ENCODE measurements at regions not wholly inside any gene's neighbourhood (a gene's known extent, or its start where the extent isn't known, plus 50 kb on each side); places are given as distances from the start of the nearest gene placed in this dataset.

DNA sequence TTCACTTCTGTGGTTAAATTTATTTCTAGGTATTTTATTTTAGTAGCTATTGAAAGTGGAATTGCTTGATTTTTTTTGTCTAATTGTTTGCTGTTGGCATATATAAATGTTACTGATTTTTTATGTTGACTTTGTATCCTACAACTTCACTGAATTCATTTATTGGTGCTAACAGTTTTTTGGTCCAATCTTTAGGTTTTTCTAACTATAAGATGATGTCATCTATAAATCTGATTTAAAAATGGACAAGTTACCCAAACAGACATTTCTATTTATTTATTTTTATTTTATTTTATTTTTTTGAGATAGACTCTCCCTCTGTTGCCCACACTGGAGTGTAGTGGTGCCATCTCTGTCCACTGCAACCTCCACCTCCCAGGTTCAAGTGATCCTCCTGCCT lies 162.3 kb downstream of the COX7C start:
- DNase-seq (ENCODE audit: low read depth), result no peak

DNA sequence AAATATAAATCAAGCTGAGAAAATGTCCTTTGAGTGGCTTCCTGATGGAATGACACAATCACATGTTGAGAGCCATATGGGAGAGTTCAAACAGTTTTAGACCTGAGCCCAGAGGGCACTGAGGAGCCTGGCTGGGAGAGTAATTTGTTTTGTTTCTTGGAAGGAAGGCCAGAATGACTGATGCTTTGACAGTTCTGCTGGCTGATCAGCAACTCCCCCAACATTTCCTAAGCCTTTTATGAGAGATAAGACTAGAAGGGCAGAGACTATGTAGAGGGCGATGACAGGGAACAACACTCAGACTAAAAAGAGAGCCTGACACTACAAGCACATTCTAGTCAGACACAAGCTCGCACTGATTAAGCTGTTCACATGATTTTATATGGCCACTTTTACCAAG lies 169.2 kb downstream of the COX7C start:
- DNase-seq (ENCODE audit: low read depth), result no peak

DNA sequence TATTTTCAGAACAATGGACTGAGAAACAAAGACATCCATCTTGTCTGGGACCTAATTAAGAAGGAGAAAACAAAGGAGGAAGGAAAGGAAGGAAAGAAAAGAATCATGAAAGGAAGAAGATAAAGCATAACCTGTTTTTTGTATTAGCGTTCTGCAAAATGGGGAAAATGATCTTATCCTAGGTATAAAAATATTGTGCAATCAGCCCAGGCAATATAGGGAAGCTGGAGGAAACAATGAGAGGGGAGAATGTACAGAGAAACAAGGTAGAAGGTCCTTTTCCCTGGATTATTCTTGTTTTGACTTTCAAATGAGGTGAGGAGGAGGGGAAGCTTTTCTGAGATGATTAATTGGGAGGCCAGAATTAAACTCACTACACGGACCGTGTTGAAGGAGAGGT lies 177.9 kb downstream of the COX7C start:
- DNase-seq (ENCODE audit: low read depth), result no peak

DNA sequence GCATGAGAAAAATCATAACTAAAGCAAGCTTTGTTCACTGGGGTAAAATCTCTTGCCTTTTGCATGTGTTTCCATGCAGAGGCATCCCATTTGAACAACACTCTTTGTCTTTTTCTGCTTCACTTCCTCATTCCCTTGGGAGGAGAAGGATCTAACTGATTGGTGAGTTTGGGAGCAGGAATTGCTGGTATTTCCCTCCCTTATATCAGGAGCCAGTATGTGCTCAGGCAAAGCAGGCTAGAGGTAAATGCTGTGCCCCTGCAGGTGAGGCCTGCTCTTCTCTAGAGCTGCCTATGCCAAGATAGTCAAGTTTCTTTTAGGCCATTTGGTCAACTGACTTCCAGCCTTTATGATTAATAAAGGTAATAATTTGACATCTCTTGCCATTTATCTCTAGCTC lies 179.9 kb downstream of the COX7C start:
- DNase-seq (ENCODE audit: low read depth), result no peak

DNA sequence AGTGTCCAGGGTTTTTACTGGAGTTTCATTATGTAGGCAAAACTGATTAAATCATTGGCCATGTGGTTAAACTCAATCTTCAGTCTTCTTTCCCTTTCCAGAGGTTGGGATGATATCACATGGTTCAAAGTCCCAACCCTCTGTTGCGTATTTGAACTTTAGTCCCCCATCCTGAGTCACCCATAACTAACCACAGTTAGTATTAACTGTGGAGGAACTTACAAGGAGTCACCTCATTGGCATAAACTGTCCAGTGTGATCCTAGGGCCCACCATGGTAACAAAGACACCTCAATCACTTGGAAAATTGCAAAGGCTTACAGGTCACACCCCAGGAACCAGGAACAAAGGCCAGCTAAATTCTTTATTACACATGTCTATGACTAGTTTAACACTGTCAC lies 188.5 kb downstream of the COX7C start:
- DNase-seq (ENCODE audit: low read depth), result no peak

DNA sequence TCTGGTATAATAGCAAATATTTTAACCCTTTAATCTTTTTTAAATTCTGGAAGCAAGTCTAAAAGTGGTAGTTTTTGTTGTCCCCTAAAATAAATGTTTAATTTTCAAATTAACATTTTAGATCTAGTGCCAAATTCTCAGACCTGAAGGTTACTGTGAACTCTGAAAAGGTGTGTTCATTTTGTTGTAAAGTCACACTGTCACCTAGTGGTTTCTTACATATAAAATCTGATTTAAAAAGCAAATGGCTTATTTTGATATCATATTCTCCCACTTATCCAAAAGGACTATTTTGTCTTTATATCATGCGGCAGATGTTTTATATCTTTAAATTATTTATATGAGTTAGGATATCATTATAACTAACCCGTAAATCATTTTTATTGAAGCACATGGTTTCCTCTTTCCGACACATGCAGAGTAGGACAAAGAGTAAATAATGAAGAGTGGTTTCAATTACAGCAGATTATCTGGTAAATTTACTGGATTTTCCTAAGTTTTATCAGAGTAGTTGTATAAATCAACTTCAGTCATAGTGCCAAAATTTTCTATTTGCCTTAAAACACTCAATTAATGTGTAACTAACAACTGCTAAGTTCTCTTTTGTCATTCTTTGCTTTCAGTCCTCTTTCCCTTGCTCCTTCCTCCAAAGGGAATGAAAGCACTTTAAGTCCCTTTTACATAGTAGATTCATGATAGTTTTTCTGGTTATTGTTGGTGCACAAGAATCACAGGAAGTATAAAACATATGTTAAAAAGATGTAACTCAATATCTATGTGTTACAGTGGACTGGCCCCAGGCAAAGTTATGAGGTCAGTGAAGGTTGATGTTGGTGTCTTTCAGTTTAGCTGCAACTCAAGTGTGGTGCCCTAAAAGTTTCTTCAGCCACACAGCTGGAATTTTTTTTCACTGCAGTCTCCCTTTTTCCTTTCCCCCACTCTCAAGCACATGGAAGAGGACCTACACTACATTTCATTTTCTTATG lies 189.6 kb downstream of the COX7C start:
- no peak for DNase-seq (ENCODE audit: low read depth)

DNA sequence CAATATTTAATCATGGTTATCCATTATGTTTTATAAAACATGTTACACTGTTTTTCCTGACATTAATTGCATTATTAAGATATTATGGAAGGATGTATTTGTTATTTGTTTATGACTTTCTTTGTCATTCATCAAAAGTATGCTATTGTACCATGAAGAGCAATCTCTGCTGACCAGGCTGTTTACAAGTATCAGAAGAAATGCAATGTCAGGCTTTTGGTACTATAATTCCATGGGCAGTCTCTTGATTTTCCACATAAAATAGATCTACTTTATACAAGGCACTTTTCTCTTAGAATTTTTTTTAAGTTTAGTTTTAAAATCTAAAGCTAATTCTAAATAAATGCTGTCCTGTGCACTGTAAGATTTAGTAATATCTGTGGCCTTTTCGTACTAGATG lies 196.6 kb downstream of the COX7C start:
- DNase-seq (ENCODE audit: low read depth), result no peak

DNA sequence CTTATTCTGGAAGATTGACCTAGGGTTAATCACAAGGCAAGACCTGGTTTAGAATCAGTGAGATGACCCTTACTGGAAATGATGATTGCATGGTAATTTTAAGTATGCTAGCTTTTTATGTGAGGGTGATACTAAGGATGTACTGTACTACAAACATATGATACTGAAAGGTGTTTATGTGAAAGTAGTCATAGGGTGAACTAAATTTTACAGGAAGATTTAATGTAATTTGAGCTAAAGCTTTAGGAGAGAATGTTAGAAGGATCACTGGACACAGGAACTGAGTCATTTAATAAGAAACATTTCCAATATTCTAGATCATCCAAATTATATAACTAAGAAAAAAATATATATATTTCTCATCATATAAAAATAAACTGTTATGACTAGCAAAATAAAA lies 197.2 kb downstream of the COX7C start:
- no peak for DNase-seq (ENCODE audit: low read depth)

DNA sequence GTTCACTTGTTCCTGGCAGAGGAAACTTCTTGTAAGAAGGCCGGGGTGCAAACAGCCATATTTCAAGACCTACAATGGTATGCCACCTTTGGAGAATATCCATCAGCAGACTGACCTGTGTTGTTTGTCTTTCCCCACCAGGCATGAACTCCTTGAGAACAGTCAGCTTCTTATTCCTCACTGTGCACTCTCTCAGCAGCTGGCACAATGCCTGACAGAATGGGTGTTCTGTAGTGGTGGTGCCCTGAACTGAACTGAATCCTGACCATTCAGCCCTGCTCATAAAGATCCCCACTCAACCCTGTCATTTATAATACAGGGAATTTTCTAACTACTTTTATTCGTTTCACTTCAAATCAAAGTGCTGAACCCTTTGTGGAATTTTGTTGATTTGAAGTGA lies 206.9 kb downstream of the COX7C start:
- DNase-seq (ENCODE audit: low read depth), result no peak

DNA sequence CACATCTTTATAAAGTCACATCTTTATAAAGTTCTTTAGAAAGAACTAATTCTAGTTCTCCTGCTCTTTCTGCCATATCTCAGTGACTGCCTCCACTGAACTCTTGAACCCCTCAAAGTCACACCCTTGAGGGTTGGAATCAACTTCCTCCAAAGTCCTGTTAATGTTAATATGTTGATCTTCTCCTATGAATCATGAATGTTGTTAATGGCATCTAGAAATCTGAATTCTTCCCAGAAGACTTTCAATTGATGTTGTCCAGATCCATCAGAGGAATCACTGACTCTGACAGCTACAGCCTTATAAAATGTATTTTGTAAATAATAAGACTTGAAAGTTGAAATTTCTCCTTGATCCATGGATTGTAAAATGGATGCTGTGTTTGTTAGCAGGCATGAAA lies 213.4 kb downstream of the COX7C start:
- no peak for DNase-seq (ENCODE audit: low read depth)

DNA sequence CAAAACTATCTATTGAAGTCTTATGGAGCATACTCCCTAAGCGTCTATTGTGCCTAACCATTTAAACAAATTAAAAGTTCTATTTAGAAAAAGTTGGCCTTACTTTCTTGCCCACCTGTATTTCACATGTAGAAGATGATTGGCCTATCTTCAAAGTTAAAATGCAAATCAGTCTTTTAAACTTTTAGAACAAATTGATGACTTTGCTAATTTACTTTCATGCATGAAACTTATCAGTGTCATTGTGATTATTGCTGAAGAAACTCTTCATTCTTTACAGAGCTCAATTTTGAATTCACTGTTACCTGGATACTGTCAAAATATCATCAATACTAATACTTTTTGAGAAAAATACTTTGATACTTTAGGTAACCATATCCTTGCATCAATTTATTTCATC lies 216.1 kb downstream of the COX7C start:
- no peak for DNase-seq (ENCODE audit: low read depth)

DNA sequence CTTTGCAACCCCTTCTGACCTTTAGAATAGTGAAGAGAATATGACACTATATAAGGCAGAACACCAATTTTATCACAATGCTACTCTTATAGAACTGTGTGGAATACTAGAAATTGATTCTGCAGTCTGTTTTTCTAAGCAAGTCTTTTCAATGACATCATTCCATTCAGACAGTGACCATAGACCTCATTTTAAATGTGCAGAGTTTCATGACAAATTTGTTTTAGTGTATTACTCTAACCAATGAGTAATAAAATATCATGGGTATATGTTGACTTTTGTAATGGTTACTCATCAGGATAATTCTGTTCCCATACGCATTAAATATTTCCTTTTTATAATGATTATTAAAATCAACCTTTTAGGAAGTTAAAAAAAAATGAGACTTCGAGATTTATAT lies 219.9 kb downstream of the COX7C start:
- DNase-seq (ENCODE audit: low read depth), result no peak

DNA sequence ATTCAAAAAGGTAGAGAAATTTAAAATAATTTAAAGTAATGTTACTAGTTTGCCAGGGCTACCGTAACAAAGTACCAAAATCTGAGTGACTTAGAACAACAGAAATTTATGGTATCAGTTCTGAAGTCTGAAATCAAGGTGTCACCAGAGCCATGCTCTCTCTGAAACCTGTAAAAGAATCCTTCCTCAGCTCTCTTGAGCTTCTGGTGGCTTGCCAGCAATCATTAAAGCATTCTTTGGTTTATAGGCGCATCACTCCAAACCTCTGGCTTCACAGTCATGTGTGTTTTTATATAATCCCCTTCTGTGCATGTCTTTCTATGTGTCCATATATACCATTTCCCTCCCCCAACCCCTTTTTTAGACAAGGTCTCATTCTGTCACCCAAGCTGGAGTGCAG lies 220.3 kb downstream of the COX7C start:
- DNase-seq (ENCODE audit: low read depth), result no peak

DNA sequence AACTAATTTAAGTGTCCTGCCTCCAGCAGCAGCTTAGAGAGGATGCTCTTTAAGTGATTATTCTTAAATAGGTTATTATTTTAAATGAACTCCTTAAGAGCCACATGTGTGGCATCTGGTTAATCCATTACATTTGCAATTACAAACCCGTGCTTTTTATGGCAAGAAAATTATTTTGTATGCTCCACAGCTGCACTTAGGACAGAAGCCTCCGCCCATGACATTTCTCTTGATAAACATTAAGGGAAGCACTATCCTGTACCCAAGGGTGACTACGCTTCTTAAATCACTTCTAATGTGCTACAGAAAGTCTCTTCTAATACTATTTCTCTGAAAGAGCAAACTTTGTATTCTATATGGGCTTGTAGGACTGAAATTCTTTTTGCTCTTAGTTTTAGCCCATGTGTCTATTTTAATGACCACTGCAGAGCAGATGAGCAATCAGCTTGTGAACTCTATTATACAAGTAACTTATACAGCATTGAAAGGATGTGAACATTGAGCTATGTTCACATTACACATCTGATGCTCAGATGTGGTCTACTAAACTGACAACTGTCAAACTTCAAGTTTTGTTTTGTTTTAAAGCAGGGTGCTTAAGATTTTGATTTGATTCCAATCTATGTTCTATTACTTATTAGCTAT lies 223.4 kb downstream of the COX7C start:
- no peak for DNase-seq (ENCODE audit: low read depth)

DNA sequence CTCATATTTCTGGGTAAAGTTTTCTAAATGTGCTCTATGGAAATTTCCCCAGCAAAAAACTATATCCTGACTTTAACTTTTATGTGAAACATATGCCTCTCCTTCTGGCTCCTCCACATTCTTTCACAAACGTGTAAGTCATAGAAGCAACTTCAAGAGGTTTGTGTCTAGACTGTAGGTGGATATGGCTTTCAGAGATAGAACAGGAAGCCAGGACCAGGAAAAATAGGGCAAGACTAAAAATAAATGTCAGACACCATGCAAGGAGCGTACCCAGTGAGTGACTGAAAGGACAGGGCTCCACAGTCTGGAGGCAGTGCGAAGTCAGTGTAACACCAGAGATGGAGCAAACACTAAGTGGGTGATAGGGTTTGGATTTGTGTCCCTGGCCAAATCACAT lies 240.7 kb downstream of the COX7C start:
- no peak for DNase-seq (ENCODE audit: low read depth)

DNA sequence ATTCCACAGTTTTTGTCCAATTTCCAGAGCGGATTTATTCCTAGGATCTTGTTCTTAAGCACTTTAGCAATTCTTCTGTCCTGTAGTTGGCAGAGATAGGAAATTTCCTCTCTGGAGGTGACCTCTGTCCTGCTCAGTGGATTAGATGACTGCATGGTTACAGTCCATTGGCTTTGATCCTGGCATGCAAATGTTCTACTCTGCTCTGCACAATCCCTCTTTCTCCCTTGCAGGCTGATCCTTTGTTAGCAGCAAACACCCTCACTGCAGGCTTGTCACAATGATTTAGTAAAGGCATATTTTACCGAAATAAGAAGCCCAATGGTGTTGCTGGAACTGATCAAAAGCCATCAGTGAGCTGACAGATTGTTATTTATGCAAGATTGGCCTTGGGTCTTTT lies 243.8 kb downstream of the COX7C start:
- DNase-seq (ENCODE audit: low read depth), result no peak

DNA sequence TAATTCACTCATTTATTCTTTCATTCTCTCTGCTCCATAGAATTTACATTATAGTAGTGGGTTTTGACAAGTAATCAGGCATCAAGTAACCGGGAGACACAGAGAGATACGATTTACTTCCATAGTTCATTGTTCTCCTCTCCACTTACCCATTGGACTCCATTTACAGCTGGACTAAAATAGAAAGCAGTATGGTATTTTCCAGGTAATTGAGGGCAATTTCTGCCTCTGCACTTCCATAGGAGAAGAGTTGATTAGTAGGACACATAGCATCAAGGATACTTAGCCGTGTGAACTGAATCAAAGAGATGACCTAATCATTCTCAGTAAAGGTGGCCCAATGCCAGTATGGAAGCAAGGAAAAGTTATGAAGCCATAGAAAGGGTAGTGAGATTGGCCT lies 244.4 kb downstream of the COX7C start:
- DNase-seq (ENCODE audit: low read depth), result no peak

DNA sequence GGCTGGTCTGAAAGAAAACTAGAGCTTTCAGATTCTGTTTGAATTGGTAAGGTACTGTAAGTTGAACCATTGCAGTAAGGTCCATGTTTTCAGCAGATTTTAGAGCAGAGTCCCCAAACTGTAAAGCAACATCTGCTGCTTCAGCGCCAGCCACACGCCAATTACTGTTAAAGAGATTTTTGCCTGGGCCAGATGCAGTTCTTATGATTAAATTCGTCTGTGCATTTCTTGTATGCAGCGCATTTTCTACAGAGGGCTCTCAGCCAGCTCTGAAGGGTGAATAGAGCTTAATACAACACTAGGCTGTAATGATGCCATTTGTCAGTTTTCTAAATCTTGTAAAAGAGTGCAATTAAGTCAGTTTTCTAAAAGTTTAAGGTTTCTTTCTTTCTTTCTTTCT lies 246.3 kb downstream of the COX7C start:
- DNase-seq (ENCODE audit: low read depth), result no peak

DNA sequence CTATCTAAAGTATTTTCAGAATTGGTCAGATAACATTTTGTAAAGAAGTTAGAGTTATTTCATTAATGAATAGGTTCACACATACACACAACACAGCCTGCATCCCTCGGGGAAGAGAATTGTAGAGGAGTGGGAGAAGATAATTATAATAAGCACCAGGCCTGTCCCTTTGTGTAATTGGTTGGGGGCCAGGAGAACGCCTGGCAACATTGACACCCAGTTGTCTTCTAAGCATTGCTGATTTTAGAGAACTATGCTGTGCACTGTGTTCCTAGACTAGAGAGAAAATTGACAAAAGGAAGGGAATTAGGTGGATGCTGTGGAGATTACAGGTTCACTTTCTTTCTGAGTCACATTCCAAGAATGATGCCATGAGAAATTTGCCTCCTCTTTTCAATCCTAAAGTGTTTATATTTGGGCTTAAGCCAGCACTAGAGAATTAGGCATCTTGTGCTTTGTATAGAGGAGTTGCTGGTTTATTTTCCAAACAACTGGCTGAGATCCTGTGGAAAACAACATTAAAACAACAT lies 247.6 kb downstream of the COX7C start:
- DNase-seq (ENCODE audit: low read depth), result no peak

DNA sequence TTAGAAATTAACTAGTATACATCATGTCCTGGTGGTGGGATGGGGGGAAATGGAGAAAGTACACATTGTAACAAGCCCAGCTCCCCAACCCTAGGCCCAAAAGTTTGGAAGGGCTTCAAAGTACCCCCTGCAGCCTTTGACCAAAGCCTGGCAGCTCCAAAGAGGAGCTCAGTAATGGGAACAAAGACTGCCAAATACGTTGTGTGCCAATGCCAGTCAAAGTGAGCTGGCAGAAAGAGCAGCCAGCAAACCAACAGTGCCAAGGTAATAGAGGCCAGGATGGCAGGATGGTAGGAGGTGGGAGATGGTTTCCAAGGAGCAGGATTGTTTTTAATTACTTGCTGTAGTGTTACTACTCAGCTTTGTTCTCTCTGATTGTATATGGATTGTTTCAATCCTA lies 248.3 kb downstream of the COX7C start:
- DNase-seq (ENCODE audit: low read depth), result no peak

DNA sequence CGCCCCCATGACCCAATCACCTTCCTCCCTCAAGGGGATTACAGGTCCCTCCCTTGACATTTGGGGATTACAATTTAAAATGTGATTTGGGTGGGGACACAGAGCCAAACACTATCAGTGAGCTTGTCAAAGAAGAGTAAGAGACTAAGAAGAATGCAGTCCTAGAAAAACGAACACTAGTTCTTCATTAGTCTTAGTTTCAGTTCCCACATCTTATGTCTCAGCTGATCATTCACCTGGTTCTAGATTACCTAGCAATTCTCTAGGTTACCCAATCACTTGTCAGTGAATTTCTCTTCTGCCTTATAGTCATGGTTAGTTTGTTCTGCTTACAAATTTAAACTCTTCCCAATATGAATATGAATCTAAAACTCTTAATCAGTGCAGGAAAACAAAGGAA lies 251.5 kb downstream of the COX7C start:
- DNase-seq (ENCODE audit: low read depth), result no peak

DNA sequence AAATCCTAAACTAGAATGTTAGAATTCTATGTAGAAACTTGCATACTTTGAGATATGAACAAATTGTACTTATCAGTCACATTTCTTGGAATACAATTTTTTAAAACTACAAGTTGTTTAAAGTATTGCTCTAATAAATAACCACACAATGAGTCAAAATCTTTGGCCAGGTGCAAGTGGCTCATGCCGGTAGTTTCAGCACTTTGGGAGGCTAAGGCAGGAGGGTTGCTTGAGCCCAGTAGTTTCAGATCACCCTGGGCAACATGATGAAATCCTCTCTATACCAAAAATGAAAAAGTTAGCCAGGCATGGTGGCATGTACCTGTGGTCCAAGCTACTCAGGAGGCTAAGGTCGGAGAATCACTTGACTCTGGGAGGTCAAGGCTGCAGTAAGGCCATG lies 257.8 kb downstream of the COX7C start:
- DNase-seq (ENCODE audit: low read depth), result no peak

DNA sequence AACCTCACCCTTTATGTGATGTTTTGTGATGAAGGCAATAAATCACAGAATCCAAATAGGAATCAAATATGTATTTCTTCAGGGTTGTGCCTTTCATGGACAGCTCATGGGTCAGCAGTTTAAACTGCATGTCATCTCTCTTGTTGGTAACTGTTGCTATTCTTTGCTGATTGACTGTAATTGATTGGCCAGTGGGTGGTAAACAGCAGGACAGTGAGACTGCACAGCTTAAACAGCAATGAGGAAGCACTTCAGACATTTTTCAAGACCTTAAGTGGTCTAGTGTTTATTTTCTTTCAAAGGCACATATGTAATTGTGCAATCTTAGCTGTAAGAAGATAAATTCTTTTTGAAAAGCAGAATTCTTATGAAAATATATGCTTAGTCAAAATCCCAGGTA lies 260.5 kb downstream of the COX7C start:
- no peak for DNase-seq (ENCODE audit: low read depth)

Measured in stimulated activated CD8-positive, alpha-beta memory T cell treated with anti-CD3 and anti-CD28 coated beads, Interleukin-4, amount 100 ng/mL, for 24 hours (primary cell).